Left ventricle myocardium inferior (tissue), 1 donor: ENCODE measurements at regions not wholly inside any gene's neighbourhood (a gene's known extent, or its start where the extent isn't known, plus 50 kb on each side); places are given as distances from the start of the nearest gene placed in this dataset.

Source experiments
- DNase-seq: peaks from one replicate; pipeline ENCODE4 v3.0.0-alpha.2; 2020
- H3K27ac ChIP-seq: fragments of 200-600 bp; replicated peaks from 2 replicates; pipeline ENCODE4 v1.8.0; 2021
- H3K27me3 ChIP-seq: fragments of 200-600 bp; 2 replicates; pipeline ENCODE4 v1.8.0; 2021; ENCODE audit warnings: low read depth
- H3K36me3 ChIP-seq: fragments of 200-600 bp; 2 replicates; pipeline ENCODE4 v1.8.0; 2021
- H3K4me1 ChIP-seq: fragments of 200-600 bp; 2 replicates; pipeline ENCODE4 v1.8.0; 2021
- H3K4me3 ChIP-seq: fragments of 200-600 bp; 2 replicates; pipeline ENCODE4 v1.8.0; 2021; ENCODE audit warnings: mild to moderate bottlenecking, moderate library complexity
- H3K9me3 ChIP-seq: fragments of 200-600 bp; replicated peaks from 2 replicates; pipeline ENCODE4 v1.8.0; 2021
- CTCF ChIP-seq: fragments of 200-600 bp; IDR thresholded peaks from 2 replicates; pipeline ENCODE4 v1.8.0; 2021; ENCODE audit warnings: antibody characterized with exemption, mild to moderate bottlenecking, borderline replicate concordance
- intact Hi-C: fragments of 100-400 bp; cut with micrococcal nuclease; formaldehyde crosslinking; loops from one replicate; pipeline ENCODE4 v1.11.0; 2022
- donor health status: DM: no; HTN: yes; CAD: no; lungs with severe emphysema.

GRCh38 chr4:134326866-134327265 lies 125.3 kb upstream of the PABPC4L start:
- no peak for TF ChIP-seq CTCF
- H3K27ac ChIP-seq, result no peak overlapping the region
- no peaks in the 10 kb centered on the region for H3K36me3 ChIP-seq
- DNase-seq, result no peak
- H3K27me3 ChIP-seq, result no peaks in the 10 kb centered on the region
- H3K4me3 ChIP-seq, result no peak overlapping the region
- no peaks in the 10 kb centered on the region for H3K4me1 ChIP-seq
- intact Hi-C loops, result no loop called here
- H3K9me3 ChIP-seq, result peaks cover 6% of the 10 kb centered on the region

GRCh38 chr4:134324179-134324578 lies 122.6 kb upstream of the PABPC4L start:
- H3K4me3 ChIP-seq, result no peak overlapping the region
- no peaks in the 10 kb centered on the region for H3K27me3 ChIP-seq
- no peak for DNase-seq
- no peak overlapping the region for H3K27ac ChIP-seq
- no peak for TF ChIP-seq CTCF
- intact Hi-C loops, result no loop called here
- no peaks in the 10 kb centered on the region for H3K36me3 ChIP-seq
- peaks cover 15% of the 10 kb centered on the region for H3K9me3 ChIP-seq
- no peaks in the 10 kb centered on the region for H3K4me1 ChIP-seq

GRCh38 chr4:134320048-134320447 lies 118.5 kb upstream of the PABPC4L start:
- DNase-seq, result no peak
- no peaks in the 10 kb centered on the region for H3K36me3 ChIP-seq
- H3K27me3 ChIP-seq, result no peaks in the 10 kb centered on the region
- H3K9me3 ChIP-seq, result peaks cover 19% of the 10 kb centered on the region
- H3K27ac ChIP-seq, result no peak overlapping the region
- no peaks in the 10 kb centered on the region for H3K4me1 ChIP-seq
- no peak for TF ChIP-seq CTCF
- intact Hi-C loops, result no loop called here
- H3K4me3 ChIP-seq, result no peak overlapping the region

- no peak for TF ChIP-seq CTCF
- Histone ChIP-seq H3K36me3 (no peaks in the 10 kb centered on the region), H3K27ac (no peak overlapping the region), H3K27me3 (no peaks in the 10 kb centered on the region), H3K9me3 (peaks cover 9% of the 10 kb centered on the region), H3K4me3 (no peak overlapping the region), H3K4me1 (no peaks in the 10 kb centered on the region)
- intact Hi-C loops, result no loop called here
- DNase-seq, result no peak
These were observed 112.0 kb upstream of the PABPC4L start for GRCh38 chr4:134313591-134313990.

- Histone ChIP-seq H3K36me3 (no peaks in the 10 kb centered on the region), H3K27me3 (no peaks in the 10 kb centered on the region), H3K4me3 (no peak overlapping the region), H3K9me3 (no peaks in the 10 kb centered on the region), H3K27ac (no peak overlapping the region), H3K4me1 (no peaks in the 10 kb centered on the region)
- intact Hi-C loops, result no loop called here
- DNase-seq, result no peak
- TF ChIP-seq CTCF, result no peak
These were observed 108.1 kb upstream of the PABPC4L start for GRCh38 chr4:134309715-134310114.

GRCh38 chr4:134308910-134309309 lies 107.3 kb upstream of the PABPC4L start:
- no peak for DNase-seq
- Histone ChIP-seq H3K27ac (no peak overlapping the region), H3K27me3 (no peaks in the 10 kb centered on the region), H3K9me3 (no peaks in the 10 kb centered on the region), H3K4me1 (no peaks in the 10 kb centered on the region), H3K36me3 (no peaks in the 10 kb centered on the region), H3K4me3 (no peak overlapping the region)
- intact Hi-C loops, result no loop called here
- no peak for TF ChIP-seq CTCF
